Mucosa of descending colon (tissue), 3 donors: ENCODE measurements at regions not wholly inside any gene's neighbourhood (a gene's known extent, or its start where the extent isn't known, plus 50 kb on each side); places are given as distances from the start of the nearest gene placed in this dataset.
"Not testable (repeated sequence)": the region's sequence is repeated elsewhere in the genome, so short reads cannot be mapped to it uniquely, and the experiment has no call there.

Source experiments
- ATAC-seq: fragments of 200-7000 bp; cut with Tn5 transposase; one replicate; pipeline ENCODE4 v1.9.1; 2020; ENCODE audit warnings: mild to moderate bottlenecking, moderate library complexity
- DNase-seq, 3 donors: peaks; one replicate each; pipeline ENCODE4 v3.0.0-alpha.2; 2020
- H3K36me3 ChIP-seq: fragments of 200-600 bp; one replicate; pipeline ENCODE4 v1.8.0; 2021; ENCODE audit warnings: low read depth, mild to moderate bottlenecking
- H3K4me1 ChIP-seq: fragments of 200-600 bp; one replicate; pipeline ENCODE4 v1.8.0; 2021; ENCODE audit warnings: low read depth, mild to moderate bottlenecking
- H3K4me3 ChIP-seq: fragments of 200-600 bp; one replicate; pipeline ENCODE4 v1.8.0; 2021; ENCODE audit warnings: mild to moderate bottlenecking
- H3K9me3 ChIP-seq: fragments of 200-600 bp; one replicate; pipeline ENCODE4 v1.8.0; 2021; ENCODE audit warnings: mild to moderate bottlenecking
- CTCF ChIP-seq: fragments of 200-600 bp; IDR thresholded peaks from one replicate; pipeline ENCODE4 v1.8.0; 2022; ENCODE audit warnings: antibody characterized with exemption, mild to moderate bottlenecking
- intact Hi-C, 2 donors: fragments of 100-400 bp; cut with DNase I in 1 of 2; cut with micrococcal nuclease in 1 of 2; formaldehyde crosslinking; loops; one replicate each; pipeline versions ENCODE4 v1.11.0 to v1.11.1; 2022; cut with DNase I, micrococcal nuclease
- donor health status: DM: no; HTN: no; CAD: no; lungs with moderate emphysema.
- donor health status: DM: no; HTN: no; CAD: no.
- donor health status: DM: no; HTN: yes; CAD: no.

GRCh38 chr10:27382176-27382575 is 121.9 kb upstream of the RAB18 start:
- Histone ChIP-seq H3K9me3 (no peaks in the 10 kb centered on the region), H3K36me3 (no peaks in the 10 kb centered on the region), H3K4me3 (no peak overlapping the region), H3K4me1 (no peaks in the 10 kb centered on the region)
- no peak for TF ChIP-seq CTCF
- intact Hi-C loops = no loop called here
- ATAC-seq (no peak), DNase-seq (no peak)

GRCh38 chr10:27380929-27381358 is 123.2 kb upstream of the RAB18 start:
- H3K36me3 ChIP-seq = no peaks in the 10 kb centered on the region
- DNase-seq (no peak), ATAC-seq (no peak)
- intact Hi-C loops = no loop called here
- H3K4me1 ChIP-seq = no peaks in the 10 kb centered on the region
- H3K9me3 ChIP-seq = no peaks in the 10 kb centered on the region
- H3K4me3 ChIP-seq = no peak overlapping the region
- no peak for TF ChIP-seq CTCF

- DNase-seq, H3K4me3 ChIP-seq, H3K4me1 ChIP-seq, intact Hi-C loops, H3K36me3 ChIP-seq, ATAC-seq, H3K9me3 ChIP-seq: not testable (repeated sequence)
Measured at GRCh38 chr10:27379041-27379440, 125.1 kb upstream of the RAB18 start.

- intact Hi-C loops = no loop called here
- ATAC-seq = no peak
Measured at GRCh38 chr10:27373566-27374160, 130.4 kb upstream of the RAB18 start.

GRCh38 chr10:27372095-27372494 is 131.5 kb upstream of the ACBD5 start:
- ATAC-seq = no peak
- intact Hi-C loops = no loop called here
- Histone ChIP-seq H3K4me3 (no peak overlapping the region), H3K36me3 (no peaks in the 10 kb centered on the region), H3K4me1 (no peaks in the 10 kb centered on the region), H3K9me3 (no peaks in the 10 kb centered on the region)
- TF ChIP-seq CTCF = no peak
- no peak for DNase-seq

More at GRCh38 chr10:27373566-27374160, 130.4 kb upstream of the RAB18 start:
- no peak for TF ChIP-seq CTCF
- Histone ChIP-seq H3K9me3 (no peaks in the 10 kb centered on the region), H3K4me1 (no peaks in the 10 kb centered on the region), H3K4me3 (no peak overlapping the region), H3K36me3 (no peaks in the 10 kb centered on the region)
- no peak for DNase-seq

GRCh38 chr10:27371375-27371774 is 130.8 kb upstream of the ACBD5 start:
- H3K4me3 ChIP-seq, H3K4me1 ChIP-seq, DNase-seq, H3K36me3 ChIP-seq, ATAC-seq, intact Hi-C loops, H3K9me3 ChIP-seq: not testable (repeated sequence)

GRCh38 chr10:27369880-27370279 is 129.3 kb upstream of the ACBD5 start:
- no peaks in the 10 kb centered on the region for H3K36me3 ChIP-seq
- no peak for ATAC-seq
- intact Hi-C loops = loop anchor here in 1 of 2 donors (10.0 kb wide), 1 partner anchor 145 kb away; no protein-coding TSS in a partner anchor
- no peaks in the 10 kb centered on the region for H3K4me1 ChIP-seq
- no peaks in the 10 kb centered on the region for H3K9me3 ChIP-seq
- no peak overlapping the region for H3K4me3 ChIP-seq
- no peak for TF ChIP-seq CTCF
- no peak for DNase-seq
